Colonic mucosa (tissue), 4 donors: ENCODE measurements at regions not wholly inside any gene's neighbourhood (a gene's known extent, or its start where the extent isn't known, plus 50 kb on each side); places are given as distances from the start of the nearest gene placed in this dataset.

ENCODE experiments used
- DNase-seq: peaks from one replicate; pipeline ENCODE4 v3.0.0-alpha.2; 2020
- H3K27ac ChIP-seq: fragments of 200-600 bp; one replicate; pipeline ENCODE4 v1.8.0; 2021
- H3K27me3 ChIP-seq: fragments of 200-600 bp; one replicate; pipeline ENCODE4 v1.8.0; 2021
- H3K36me3 ChIP-seq: fragments of 200-600 bp; one replicate; pipeline ENCODE4 v1.8.0; 2021
- H3K4me1 ChIP-seq: fragments of 200-600 bp; one replicate; pipeline ENCODE4 v1.8.0; 2021; ENCODE audit warnings: mild to moderate bottlenecking
- H3K4me3 ChIP-seq: fragments of 200-600 bp; one replicate; pipeline ENCODE4 v1.8.0; 2021
- H3K9ac ChIP-seq, 2 donors: one replicate each; pipeline ENCODE4 v1.7.0; 2013; ENCODE audit warnings: control low read depth in 2 of 2, low read depth in 2 of 2, low read length in 2 of 2
- H3K9me3 ChIP-seq: fragments of 200-600 bp; one replicate; pipeline ENCODE4 v1.8.0; 2021
- intact Hi-C: fragments of 100-400 bp; cut with DNase I; formaldehyde crosslinking; loops from one replicate; pipeline ENCODE4 v1.14.1; 2022
- TF ChIP-seq, protein P1 (sequence below): fragments of 200-600 bp; IDR thresholded peaks from one replicate; pipeline ENCODE4 v1.8.0; 2022; ENCODE audit warnings: antibody characterized with exemption, mild to moderate bottlenecking
- donor health status: healthy.
- donor health status: DM: no; HTN: no; CAD: no.
- donor health status: DM: no; HTN: no; CAD: no.

DNA sequence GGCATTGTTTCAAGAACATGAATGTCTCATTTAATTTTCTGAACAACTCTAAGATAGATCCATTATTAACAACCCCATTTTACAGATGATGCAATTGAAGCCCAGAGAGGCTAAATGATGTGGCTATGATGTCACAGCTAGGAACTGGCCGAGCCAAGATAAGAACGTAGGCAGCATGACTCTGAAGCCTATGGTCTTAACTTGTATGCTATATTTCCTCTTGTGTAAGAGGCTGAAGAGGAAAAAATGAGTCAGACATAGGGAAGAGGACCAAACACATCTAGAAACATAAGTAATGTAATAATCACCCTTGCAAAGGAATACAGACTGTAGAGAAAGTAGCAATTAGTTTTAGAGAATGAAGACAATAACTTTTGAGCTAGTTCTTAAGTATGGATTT lies 416.8 kb downstream of the FIGN start:
- intact Hi-C loops, result no loop called here

DNA sequence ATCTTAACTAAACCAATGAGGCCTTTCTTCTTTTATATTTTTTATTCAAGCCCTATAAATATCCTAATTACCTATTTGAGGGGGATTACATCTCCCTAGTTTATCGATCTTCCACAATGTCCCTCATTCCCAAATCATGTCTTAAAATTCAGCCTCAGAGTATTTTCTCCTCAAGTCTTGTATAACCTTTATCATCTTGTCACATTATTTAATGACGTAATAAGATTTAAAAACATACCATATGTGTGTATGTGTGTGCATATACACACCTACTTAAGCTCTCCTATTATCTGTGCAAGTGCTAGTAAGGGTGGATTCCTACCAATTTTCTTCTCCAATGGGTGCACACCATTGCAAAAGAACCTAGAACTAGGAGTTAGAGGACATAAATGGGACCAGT lies 421.1 kb downstream of the FIGN start:
- intact Hi-C loops, result no loop called here
- no peaks in the 10 kb centered on the region for H3K27me3 ChIP-seq
- H3K36me3 ChIP-seq, result no peaks in the 10 kb centered on the region
- no peaks in the 10 kb centered on the region for H3K9me3 ChIP-seq
- TF ChIP-seq, protein P1, sequence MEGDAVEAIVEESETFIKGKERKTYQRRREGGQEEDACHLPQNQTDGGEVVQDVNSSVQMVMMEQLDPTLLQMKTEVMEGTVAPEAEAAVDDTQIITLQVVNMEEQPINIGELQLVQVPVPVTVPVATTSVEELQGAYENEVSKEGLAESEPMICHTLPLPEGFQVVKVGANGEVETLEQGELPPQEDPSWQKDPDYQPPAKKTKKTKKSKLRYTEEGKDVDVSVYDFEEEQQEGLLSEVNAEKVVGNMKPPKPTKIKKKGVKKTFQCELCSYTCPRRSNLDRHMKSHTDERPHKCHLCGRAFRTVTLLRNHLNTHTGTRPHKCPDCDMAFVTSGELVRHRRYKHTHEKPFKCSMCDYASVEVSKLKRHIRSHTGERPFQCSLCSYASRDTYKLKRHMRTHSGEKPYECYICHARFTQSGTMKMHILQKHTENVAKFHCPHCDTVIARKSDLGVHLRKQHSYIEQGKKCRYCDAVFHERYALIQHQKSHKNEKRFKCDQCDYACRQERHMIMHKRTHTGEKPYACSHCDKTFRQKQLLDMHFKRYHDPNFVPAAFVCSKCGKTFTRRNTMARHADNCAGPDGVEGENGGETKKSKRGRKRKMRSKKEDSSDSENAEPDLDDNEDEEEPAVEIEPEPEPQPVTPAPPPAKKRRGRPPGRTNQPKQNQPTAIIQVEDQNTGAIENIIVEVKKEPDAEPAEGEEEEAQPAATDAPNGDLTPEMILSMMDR, result no peak
- no peaks in the 10 kb centered on the region for H3K4me1 ChIP-seq
- no peak overlapping the region for H3K4me3 ChIP-seq
- DNase-seq, result no peak
- no peak overlapping the region for H3K9ac ChIP-seq
- H3K27ac ChIP-seq, result no peak overlapping the region

More for the DNA sequence above, 416.8 kb downstream of the FIGN start:
- Histone ChIP-seq H3K27me3 (no peaks in the 10 kb centered on the region), H3K4me3 (no peak overlapping the region), H3K4me1 (no peaks in the 10 kb centered on the region), H3K9ac (no peak overlapping the region), H3K9me3 (no peaks in the 10 kb centered on the region), H3K36me3 (no peaks in the 10 kb centered on the region), H3K27ac (no peak overlapping the region)
- no peak for DNase-seq
- TF ChIP-seq, protein P1, result no peak

DNA sequence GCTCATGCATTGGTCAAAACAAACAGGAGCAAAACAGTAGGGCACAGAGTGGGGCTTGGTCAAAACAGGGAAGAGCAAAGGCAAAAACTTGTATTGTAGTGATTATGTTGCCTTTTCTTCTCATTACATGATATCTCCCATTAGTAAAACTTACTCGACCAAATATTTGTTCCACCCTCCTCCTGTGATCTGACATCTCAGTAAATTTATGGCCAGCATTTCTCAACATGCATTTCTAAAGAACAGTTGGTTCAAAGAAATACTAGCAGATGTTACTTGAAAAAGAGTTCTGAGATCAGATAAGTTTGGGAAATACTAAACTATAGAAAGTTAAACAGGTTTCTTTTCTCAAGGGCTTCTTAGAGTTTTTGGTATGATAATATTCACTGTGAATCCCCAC lies 423.1 kb downstream of the FIGN start:
- H3K27ac ChIP-seq, result no peak overlapping the region
- H3K9me3 ChIP-seq, result no peaks in the 10 kb centered on the region
- no peak overlapping the region for H3K9ac ChIP-seq
- H3K4me1 ChIP-seq, result no peaks in the 10 kb centered on the region
- no peaks in the 10 kb centered on the region for H3K36me3 ChIP-seq
- no peak overlapping the region for H3K4me3 ChIP-seq
- no peak for DNase-seq
- TF ChIP-seq, protein P1, result no peak
- no peaks in the 10 kb centered on the region for H3K27me3 ChIP-seq
- intact Hi-C loops, result no loop called here

DNA sequence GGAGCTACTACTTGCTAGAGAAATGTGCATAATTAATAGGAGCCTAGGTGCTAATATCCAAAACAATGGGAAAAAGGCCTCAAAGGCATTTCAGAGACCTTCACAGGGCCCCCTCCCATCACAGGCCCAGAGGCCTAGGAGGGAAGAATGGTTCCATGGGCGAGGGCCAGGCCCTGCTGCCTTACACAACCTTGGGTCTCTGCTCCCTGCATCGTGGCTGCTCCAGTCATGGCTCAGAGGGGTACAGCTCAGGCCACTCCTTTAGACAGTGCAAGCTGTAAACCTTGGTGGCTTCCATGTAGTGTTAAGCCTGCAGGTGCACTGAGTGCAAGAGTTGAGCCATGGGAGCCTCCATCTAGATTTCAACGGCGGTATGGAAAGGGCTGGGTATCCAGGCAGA lies 429.2 kb downstream of the FIGN start:
- Histone ChIP-seq H3K27ac (no peak overlapping the region), H3K9me3 (no peaks in the 10 kb centered on the region), H3K9ac (no peak overlapping the region), H3K4me1 (no peaks in the 10 kb centered on the region), H3K27me3 (no peaks in the 10 kb centered on the region), H3K36me3 (no peaks in the 10 kb centered on the region), H3K4me3 (no peak overlapping the region)
- no peak for DNase-seq
- intact Hi-C loops, result no loop called here
- TF ChIP-seq, protein P1, result no peak

DNA sequence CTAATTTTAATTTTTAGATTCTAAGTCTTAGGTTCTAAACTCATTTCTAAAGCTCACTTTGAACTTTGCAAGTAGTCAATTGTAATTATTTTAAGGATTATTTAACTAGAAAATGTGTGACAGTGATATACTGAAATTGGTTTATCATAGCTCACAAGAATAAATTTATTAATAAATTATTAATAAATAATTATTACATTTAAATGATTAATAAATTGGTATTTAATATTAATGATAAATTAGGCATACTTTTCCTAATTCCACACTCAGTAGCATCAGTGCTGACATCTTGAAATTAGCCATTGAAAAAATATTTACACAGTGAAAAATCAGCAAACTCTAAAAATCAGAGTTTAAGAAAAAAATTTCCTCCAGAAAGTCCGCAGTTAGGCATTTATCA lies 433.7 kb downstream of the FIGN start:
- H3K4me1 ChIP-seq, result no peaks in the 10 kb centered on the region
- no peak overlapping the region for H3K4me3 ChIP-seq
- TF ChIP-seq, protein P1, result no peak
- H3K36me3 ChIP-seq, result no peaks in the 10 kb centered on the region
- H3K9me3 ChIP-seq, result no peaks in the 10 kb centered on the region
- H3K27ac ChIP-seq, result no peak overlapping the region
- H3K9ac ChIP-seq, result no peak overlapping the region
- DNase-seq, result no peak
- no peaks in the 10 kb centered on the region for H3K27me3 ChIP-seq
- intact Hi-C loops, result no loop called here

DNA sequence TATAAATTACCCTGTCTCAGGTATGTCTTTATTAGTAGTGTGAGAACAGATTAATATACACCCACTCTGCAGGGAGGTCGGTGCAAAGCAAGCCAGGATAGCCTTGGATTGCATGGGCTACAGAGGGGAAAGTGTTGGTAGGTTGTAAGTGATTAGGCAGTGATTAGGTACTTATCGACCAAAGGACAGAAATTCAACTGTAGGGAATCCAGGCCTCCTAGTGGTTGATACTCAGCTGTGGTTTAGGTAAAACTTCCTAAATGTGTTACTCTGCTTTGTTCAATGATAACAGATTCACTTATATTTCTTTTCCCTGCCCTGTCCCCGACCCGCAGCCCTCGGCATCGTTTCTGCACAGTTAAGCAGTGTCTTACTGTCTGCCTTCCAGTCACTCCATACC lies 444.0 kb downstream of the FIGN start:
- H3K4me1 ChIP-seq, result no peaks in the 10 kb centered on the region
- H3K9me3 ChIP-seq, result no peaks in the 10 kb centered on the region
- no peak for DNase-seq
- no peaks in the 10 kb centered on the region for H3K36me3 ChIP-seq
- H3K9ac ChIP-seq, result no peak overlapping the region
- H3K27me3 ChIP-seq, result no peaks in the 10 kb centered on the region
- no peak overlapping the region for H3K4me3 ChIP-seq
- H3K27ac ChIP-seq, result no peak overlapping the region
- intact Hi-C loops, result no loop called here
- TF ChIP-seq, protein P1, result no peak
